ENCODE measurements at regions not wholly inside any gene's neighbourhood (a gene's known extent, or its start where the extent isn't known, plus 50 kb on each side); places are given as distances from the start of the nearest gene placed in this dataset.
"Not testable (repeated sequence)": the region's sequence is repeated elsewhere in the genome, so short reads cannot be mapped to it uniquely, and the experiment has no call there.

DNA sequence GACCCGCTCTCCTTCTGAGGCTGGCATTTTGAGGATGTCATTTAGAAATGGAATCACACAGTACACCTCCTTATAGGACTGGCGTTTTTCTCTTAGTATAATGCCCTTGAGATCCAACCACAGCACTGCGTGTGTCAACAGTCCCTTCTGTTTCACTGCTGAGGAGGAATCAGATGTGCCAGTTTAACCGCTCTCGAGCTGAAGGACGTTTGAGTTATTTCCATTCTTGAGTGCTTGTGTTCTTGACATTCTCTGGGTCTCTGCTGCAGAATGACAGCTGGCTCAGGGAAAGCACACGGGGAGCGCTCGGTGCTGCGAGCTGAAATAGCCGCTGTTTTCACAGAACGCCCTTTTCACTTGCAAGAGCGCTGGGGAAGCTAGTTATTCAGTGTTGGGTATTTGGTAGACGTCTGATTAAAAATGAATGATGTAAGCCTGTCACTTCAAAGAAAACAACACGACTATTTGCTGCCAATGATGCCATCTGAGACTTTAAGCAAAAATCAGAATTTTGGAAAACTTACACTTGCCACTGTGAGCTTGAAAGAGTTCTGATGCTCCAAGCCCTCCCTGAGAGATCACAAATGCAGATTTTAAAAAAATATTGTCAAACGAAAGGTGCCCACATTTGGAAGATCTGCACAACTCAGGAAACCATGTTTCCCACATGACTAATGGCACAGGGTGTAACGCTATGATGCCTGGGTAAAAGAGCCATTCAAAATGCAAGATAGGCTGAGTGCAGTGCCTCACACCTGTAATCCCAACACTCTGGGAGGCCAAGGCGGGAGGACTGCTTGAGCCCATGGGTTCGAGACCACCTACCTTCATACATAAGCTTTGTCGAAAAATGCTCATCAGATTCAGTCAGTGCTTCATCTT, 5358.4 kb upstream of the TPTE start:
- not testable (repeated sequence) for H3K27me3 Mint-ChIP-seq (ENCODE audit: insufficient read depth); H3K4me1 Mint-ChIP-seq (ENCODE audit: low read depth); H3K9me3 Mint-ChIP-seq

DNA sequence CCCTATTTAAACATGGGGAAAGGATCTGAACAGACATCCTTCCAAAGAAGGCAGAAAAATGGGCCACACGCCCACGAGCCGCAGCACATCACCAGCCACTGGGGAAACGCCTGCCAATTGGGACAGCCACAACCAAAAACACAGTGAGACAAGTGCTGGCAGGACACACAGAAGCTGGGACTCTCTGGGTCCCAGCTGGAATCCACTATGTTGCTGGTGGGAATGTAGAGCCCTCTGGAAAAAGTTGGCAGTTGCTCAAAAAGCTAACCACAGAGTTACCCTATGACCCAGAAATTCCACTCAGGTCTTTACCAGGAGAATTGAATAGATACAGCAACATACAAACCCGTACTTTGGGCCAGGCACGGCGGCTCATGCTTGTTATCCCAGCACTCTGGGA, 5355.6 kb upstream of the TPTE start:
- not testable (repeated sequence) for H3K27me3 Mint-ChIP-seq (ENCODE audit: insufficient read depth); H3K4me1 Mint-ChIP-seq (ENCODE audit: low read depth); H3K4me3 Mint-ChIP-seq; DNase-seq; H3K36me3 Mint-ChIP-seq (ENCODE audit: low read depth); H3K27ac Mint-ChIP-seq; H3K9me3 Mint-ChIP-seq

More for the DNA sequence above, 5358.4 kb upstream of the TPTE start:
- H3K27ac Mint-ChIP-seq; DNase-seq; H3K36me3 Mint-ChIP-seq (ENCODE audit: low read depth); H3K4me3 Mint-ChIP-seq: not testable (repeated sequence)

Measured in HFFc6 (cell line).